ENCODE measurements at regions not wholly inside any gene's neighbourhood (a gene's known extent, or its start where the extent isn't known, plus 50 kb on each side); places are given as distances from the start of the nearest gene placed in this dataset.
"Not testable (repeated sequence)": the region's sequence is repeated elsewhere in the genome, so short reads cannot be mapped to it uniquely, and the experiment has no call there.

DNA sequence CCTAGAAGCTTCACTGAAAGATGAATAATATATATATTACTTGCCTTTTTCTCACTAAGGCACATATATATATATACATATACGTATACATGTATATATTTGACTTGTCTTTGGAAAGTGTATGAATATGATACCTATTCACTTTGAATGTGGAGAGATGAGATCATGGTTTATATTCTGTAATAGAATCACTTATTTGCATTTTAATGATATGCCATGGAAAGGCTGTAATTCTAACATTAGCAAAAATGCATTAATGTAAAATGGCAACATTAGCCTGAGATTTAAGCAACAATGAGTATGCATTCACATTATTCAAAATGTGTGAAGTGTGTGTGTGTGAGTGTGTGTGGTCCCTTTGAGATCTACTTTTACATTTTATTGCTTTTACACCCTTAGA, 54.5 kb upstream of the PRKD1 start:
- WGBS, 2 donors, result 94 to 96% methylated on average over 1 of the region's 1 CpG
- H3K9me3 ChIP-seq (ENCODE audit: control insufficient read depth, low read length), result no peaks in the 10 kb centered on the region
- no peaks in the 10 kb centered on the region for H3K36me3 ChIP-seq (ENCODE audit: control insufficient read depth in 1 of 2, insufficient read depth in 2 of 2, low read length in 1 of 2)
- no peaks in the 10 kb centered on the region for H3K27me3 ChIP-seq (ENCODE audit: control insufficient read depth in 1 of 2, insufficient read depth in 2 of 2, low read length in 1 of 2)
- H3K4me1 ChIP-seq (ENCODE audit: control insufficient read depth in 1 of 2, insufficient read depth in 2 of 2, low read length in 2 of 2), result no peaks in the 10 kb centered on the region
- intact Hi-C loops (cut with DNase I), result no loop called here
- no peak overlapping the region for H3K27ac ChIP-seq (ENCODE audit: low read depth in 1 of 2, low read length in 2 of 2)
- no peak overlapping the region for H3K4me3 ChIP-seq (ENCODE audit: low read length in 2 of 2)
- no peak for DNase-seq
- ATAC-seq (ENCODE audit: low FRiP score), result no peak

DNA sequence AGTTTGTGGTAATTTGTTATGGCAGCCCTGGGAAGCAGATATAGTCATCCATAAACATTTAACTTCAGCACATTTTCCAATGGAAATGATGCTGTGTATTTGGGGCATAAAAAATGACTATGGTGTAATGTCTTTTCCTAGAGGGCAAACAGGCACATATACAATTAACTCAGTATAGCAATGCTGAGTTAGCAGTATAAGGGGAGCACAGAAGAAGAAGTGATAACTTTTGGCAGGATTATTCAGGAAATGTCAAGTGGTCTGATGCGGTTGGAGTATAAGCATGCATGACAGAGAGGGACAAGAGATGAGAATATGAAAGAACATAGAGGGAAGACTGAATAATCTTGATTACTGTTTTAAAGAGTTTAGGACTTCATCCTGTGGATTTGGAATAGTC, 55.3 kb upstream of the PRKD1 start:
- Histone ChIP-seq H3K36me3 (ENCODE audit: control insufficient read depth in 1 of 2, insufficient read depth in 2 of 2, low read length in 1 of 2) (no peaks in the 10 kb centered on the region), H3K27me3 (ENCODE audit: control insufficient read depth in 1 of 2, insufficient read depth in 2 of 2, low read length in 1 of 2) (no peaks in the 10 kb centered on the region), H3K4me1 (ENCODE audit: control insufficient read depth in 1 of 2, insufficient read depth in 2 of 2, low read length in 2 of 2) (no peaks in the 10 kb centered on the region), H3K27ac (ENCODE audit: low read depth in 1 of 2, low read length in 2 of 2) (peak overlapping the region in 1 of 2 donors; percentile 43), H3K4me3 (ENCODE audit: low read length in 2 of 2) (no peak overlapping the region), H3K9me3 (ENCODE audit: control insufficient read depth, low read length) (no peaks in the 10 kb centered on the region)
- ATAC-seq (ENCODE audit: low FRiP score), result no peak
- DNase-seq, result no peak
- intact Hi-C loops (cut with DNase I), result no loop called here
- 39 to 69% methylated on average over 1 of the region's 1 CpG for WGBS, 2 donors

DNA sequence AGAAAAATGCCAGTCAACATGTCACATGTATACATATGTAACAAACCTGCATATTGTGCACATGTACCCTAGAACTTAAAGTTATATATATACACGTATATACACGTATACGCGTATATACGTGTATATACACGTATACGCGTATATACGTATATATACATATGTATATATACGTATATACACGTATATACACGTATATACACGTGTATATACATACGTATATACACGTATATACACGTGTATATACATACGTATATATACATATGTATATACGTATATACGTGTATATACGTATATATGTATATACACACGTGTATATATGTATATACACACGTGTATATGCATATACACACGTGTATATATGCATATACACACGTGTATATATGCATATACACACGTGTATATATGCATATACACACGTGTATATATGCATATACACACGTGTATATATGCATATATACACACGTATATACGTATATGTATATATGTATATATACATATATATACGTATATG, 62.8 kb upstream of the PRKD1 start:
- H3K36me3 ChIP-seq (ENCODE audit: control insufficient read depth in 1 of 2, insufficient read depth in 2 of 2, low read length in 1 of 2); H3K27me3 ChIP-seq (ENCODE audit: control insufficient read depth in 1 of 2, insufficient read depth in 2 of 2, low read length in 1 of 2); DNase-seq; intact Hi-C loops (cut with DNase I); ATAC-seq (ENCODE audit: low FRiP score); H3K9me3 ChIP-seq (ENCODE audit: control insufficient read depth, low read length); H3K4me1 ChIP-seq (ENCODE audit: control insufficient read depth in 1 of 2, insufficient read depth in 2 of 2, low read length in 2 of 2); H3K27ac ChIP-seq (ENCODE audit: low read depth in 1 of 2, low read length in 2 of 2); H3K4me3 ChIP-seq (ENCODE audit: low read length in 2 of 2): not testable (repeated sequence)
- WGBS, 2 donors, result 80 to 85% methylated on average over 30 of the region's 30 CpGs

DNA sequence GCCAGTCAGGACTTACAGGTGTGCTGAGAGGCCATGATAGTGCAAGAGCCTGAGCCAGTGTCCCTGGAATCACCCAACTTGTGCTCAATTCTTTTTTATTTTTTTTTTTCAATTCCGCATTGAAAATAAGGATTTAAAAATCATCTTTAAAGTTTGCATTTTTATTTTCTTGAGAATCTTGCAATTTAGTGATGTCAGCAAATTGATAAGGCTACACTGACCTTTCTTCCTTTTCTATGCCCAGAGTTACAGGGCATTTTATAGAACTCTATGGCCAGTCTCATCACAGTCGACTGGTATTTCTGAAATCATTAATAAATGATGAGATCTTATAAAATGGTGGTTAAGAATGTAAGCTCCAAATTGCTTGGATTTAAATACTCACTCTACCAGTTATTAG, 63.3 kb upstream of the PRKD1 start:
- no peak for DNase-seq
- intact Hi-C loops (cut with DNase I), result no loop called here
- Histone ChIP-seq H3K27ac (ENCODE audit: low read depth in 1 of 2, low read length in 2 of 2) (no peak overlapping the region), H3K4me3 (ENCODE audit: low read length in 2 of 2) (no peak overlapping the region), H3K27me3 (ENCODE audit: control insufficient read depth in 1 of 2, insufficient read depth in 2 of 2, low read length in 1 of 2) (no peaks in the 10 kb centered on the region), H3K9me3 (ENCODE audit: control insufficient read depth, low read length) (no peaks in the 10 kb centered on the region), H3K36me3 (ENCODE audit: control insufficient read depth in 1 of 2, insufficient read depth in 2 of 2, low read length in 1 of 2) (no peaks in the 10 kb centered on the region), H3K4me1 (ENCODE audit: control insufficient read depth in 1 of 2, insufficient read depth in 2 of 2, low read length in 2 of 2) (no peaks in the 10 kb centered on the region)
- 97 to 98% methylated on average over 2 of the region's 2 CpGs for WGBS, 2 donors
- no peak for ATAC-seq (ENCODE audit: low FRiP score)

DNA sequence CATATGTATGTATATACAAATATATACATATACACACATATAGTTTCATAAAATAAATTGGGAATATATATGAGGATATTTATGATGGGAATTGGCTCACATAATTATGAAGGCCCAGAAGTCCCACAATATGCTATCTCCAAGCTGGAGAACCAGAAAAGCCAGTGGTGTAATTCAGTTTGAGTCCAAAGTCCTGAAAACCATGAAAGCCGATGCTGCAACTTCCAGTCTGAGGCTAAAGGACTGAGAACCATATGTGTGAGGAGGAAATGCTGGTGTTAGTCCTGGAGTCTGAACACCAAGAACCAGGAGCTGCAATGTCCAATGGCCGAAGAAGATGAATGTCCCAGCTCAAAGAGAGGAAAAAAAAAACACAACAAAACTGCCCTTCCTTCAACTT, 65.5 kb upstream of the PRKD1 start:
- no peaks in the 10 kb centered on the region for H3K4me1 ChIP-seq (ENCODE audit: control insufficient read depth in 1 of 2, insufficient read depth in 2 of 2, low read length in 2 of 2)
- no peaks in the 10 kb centered on the region for H3K9me3 ChIP-seq (ENCODE audit: control insufficient read depth, low read length)
- H3K4me3 ChIP-seq (ENCODE audit: low read length in 2 of 2), result no peak overlapping the region
- no peaks in the 10 kb centered on the region for H3K36me3 ChIP-seq (ENCODE audit: control insufficient read depth in 1 of 2, insufficient read depth in 2 of 2, low read length in 1 of 2)
- H3K27me3 ChIP-seq (ENCODE audit: control insufficient read depth in 1 of 2, insufficient read depth in 2 of 2, low read length in 1 of 2), result no peaks in the 10 kb centered on the region
- DNase-seq, result no peak
- no peak overlapping the region for H3K27ac ChIP-seq (ENCODE audit: low read depth in 1 of 2, low read length in 2 of 2)
- ATAC-seq (ENCODE audit: low FRiP score), result no peak
- intact Hi-C loops (cut with DNase I), result no loop called here
- WGBS, 2 donors, result 84 to 94% methylated on average over 2 of the region's 2 CpGs

DNA sequence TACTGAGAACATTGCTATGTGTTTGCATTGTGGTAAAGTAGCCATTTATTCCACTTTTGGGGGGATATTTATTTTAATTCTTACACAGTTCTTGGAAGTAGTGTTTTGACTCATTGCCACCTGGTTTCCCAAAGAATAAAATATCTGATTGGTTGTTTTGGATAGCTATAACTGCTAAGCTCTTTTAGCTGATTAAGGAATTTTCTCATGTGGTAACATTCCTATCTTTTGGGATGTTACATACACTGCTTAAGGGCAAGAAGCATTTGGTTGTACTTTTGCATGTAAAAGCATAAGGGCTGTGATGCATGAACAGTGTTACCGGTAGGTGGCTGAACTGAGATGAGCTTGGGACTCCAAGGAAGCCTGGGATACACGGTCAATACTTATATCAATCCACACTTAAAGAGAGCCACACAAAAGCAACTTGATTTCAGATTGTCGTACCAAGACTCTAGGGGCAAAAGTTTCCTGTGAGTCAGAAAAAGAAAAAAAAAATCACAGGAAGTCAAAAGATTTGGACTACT, 71.4 kb upstream of the PRKD1 start:
- no peaks in the 10 kb centered on the region for H3K36me3 ChIP-seq (ENCODE audit: control insufficient read depth in 1 of 2, insufficient read depth in 2 of 2, low read length in 1 of 2)
- intact Hi-C loops (cut with DNase I), result no loop called here
- no peaks in the 10 kb centered on the region for H3K27me3 ChIP-seq (ENCODE audit: control insufficient read depth in 1 of 2, insufficient read depth in 2 of 2, low read length in 1 of 2)
- DNase-seq, result no peak
- H3K4me3 ChIP-seq (ENCODE audit: low read length in 2 of 2), result no peak overlapping the region
- no peak overlapping the region for H3K27ac ChIP-seq (ENCODE audit: low read depth in 1 of 2, low read length in 2 of 2)
- no peak for ATAC-seq (ENCODE audit: low FRiP score)
- no peaks in the 10 kb centered on the region for H3K4me1 ChIP-seq (ENCODE audit: control insufficient read depth in 1 of 2, insufficient read depth in 2 of 2, low read length in 2 of 2)
- WGBS, 2 donors, result 58 to 74% methylated on average over 3 of the region's 3 CpGs
- H3K9me3 ChIP-seq (ENCODE audit: control insufficient read depth, low read length), result no peaks in the 10 kb centered on the region

DNA sequence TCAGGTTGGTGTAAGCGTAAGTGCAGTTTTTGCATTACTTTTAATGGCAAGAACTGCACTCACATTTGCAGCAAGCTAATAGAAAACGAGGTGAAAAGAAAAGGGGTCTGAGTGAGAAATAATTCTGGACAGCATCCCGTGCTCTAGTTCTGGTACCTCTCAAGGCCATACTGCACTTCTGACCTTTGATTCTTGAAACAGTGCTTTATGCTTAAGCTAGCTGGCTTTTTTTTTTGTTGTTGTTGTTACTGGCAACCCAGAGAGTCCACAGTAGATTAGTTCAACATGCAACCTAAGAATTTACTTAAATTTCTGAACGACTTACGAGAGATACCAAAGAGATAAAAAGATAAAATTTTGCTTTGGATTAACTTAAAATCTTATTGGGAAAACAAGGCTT, 75.2 kb upstream of the PRKD1 start:
- intact Hi-C loops (cut with DNase I), result loop anchor here in 1 of 2 donors (5.0 to 10.0 kb wide), 2 partner anchors 212 to 456 kb away; no protein-coding TSS in a partner anchor
- DNase-seq, result no peak
- no peak for ATAC-seq (ENCODE audit: low FRiP score)

DNA sequence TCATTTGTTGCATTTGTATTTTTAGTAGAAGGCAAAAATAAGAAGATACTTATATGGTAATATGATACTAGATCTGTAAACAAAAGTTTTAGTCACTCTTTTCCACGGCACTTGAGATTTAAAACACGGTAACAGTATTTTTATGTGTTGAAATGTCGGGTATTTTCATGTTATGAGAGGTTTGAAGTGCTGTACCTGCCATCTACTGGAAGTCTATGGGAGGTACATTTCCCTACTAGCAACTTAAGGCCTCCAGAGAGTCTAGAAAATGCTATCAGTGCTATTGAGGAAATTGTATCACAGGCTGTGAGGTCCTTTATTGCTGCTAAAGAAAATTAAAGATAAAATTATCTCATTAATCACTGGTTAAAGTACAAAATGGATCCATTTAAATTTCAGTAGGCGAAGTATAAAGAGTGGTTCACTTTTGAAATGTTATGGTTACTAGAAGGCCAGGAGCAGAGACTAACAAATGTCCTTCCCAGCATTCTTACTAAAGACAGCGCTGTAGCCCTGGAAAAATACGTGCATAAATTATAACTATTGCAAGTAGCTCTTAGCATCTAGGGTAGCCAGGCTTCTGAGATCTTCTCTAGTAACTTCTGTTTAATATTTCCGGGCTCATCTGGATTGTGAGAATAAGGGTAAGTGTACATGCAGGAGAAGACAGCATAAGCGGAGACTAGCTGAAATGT, 77.6 kb upstream of the PRKD1 start:
- Histone ChIP-seq H3K9me3 (ENCODE audit: control insufficient read depth, low read length) (no peaks in the 10 kb centered on the region), H3K27me3 (ENCODE audit: control insufficient read depth in 1 of 2, insufficient read depth in 2 of 2, low read length in 1 of 2) (no peaks in the 10 kb centered on the region), H3K36me3 (ENCODE audit: control insufficient read depth in 1 of 2, insufficient read depth in 2 of 2, low read length in 1 of 2) (no peaks in the 10 kb centered on the region), H3K27ac (ENCODE audit: low read depth in 1 of 2, low read length in 2 of 2) (no peak overlapping the region), H3K4me3 (ENCODE audit: low read length in 2 of 2) (no peak overlapping the region), H3K4me1 (ENCODE audit: control insufficient read depth in 1 of 2, insufficient read depth in 2 of 2, low read length in 2 of 2) (no peaks in the 10 kb centered on the region)
- intact Hi-C loops (cut with DNase I), result loop anchor here (2.0 to 10.0 kb wide), 3 partner anchors 207 to 456 kb away; no protein-coding TSS in a partner anchor
- WGBS, 2 donors, result 42 to 43% methylated on average over 8 of the region's 8 CpGs
- ATAC-seq (ENCODE audit: low FRiP score), result peak; percentile 72
- DNase-seq, result no peak

More for the DNA sequence above, 75.2 kb upstream of the PRKD1 start:
- Histone ChIP-seq H3K36me3 (ENCODE audit: control insufficient read depth in 1 of 2, insufficient read depth in 2 of 2, low read length in 1 of 2) (no peaks in the 10 kb centered on the region), H3K4me3 (ENCODE audit: low read length in 2 of 2) (no peak overlapping the region), H3K27ac (ENCODE audit: low read depth in 1 of 2, low read length in 2 of 2) (no peak overlapping the region), H3K9me3 (ENCODE audit: control insufficient read depth, low read length) (no peaks in the 10 kb centered on the region), H3K4me1 (ENCODE audit: control insufficient read depth in 1 of 2, insufficient read depth in 2 of 2, low read length in 2 of 2) (no peaks in the 10 kb centered on the region), H3K27me3 (ENCODE audit: control insufficient read depth in 1 of 2, insufficient read depth in 2 of 2, low read length in 1 of 2) (no peaks in the 10 kb centered on the region)
- 66 to 67% methylated on average over 5 of the region's 5 CpGs for WGBS, 2 donors

DNA sequence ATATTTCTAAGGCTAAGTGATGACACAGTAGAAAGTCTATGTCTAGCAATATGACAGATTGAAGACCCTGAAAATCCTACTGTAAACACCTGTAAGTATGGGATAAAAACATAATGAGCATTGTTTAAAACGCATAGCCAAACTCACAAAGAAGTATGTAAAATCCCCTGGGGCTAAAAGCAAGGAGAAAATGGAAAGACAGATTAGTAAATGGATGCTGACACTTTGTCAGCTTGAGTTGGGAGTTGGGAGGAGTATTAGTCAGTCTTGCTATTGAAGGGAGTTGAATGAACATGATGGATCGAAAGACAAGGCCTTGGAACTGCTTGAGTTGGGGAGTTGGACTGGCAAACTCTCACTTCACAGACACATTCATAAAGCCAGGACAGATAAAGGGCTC, 79.0 kb upstream of the PRKD1 start:
- Histone ChIP-seq H3K4me1 (ENCODE audit: control insufficient read depth in 1 of 2, insufficient read depth in 2 of 2, low read length in 2 of 2) (no peaks in the 10 kb centered on the region), H3K27me3 (ENCODE audit: control insufficient read depth in 1 of 2, insufficient read depth in 2 of 2, low read length in 1 of 2) (no peaks in the 10 kb centered on the region), H3K4me3 (ENCODE audit: low read length in 2 of 2) (no peak overlapping the region), H3K36me3 (ENCODE audit: control insufficient read depth in 1 of 2, insufficient read depth in 2 of 2, low read length in 1 of 2) (no peaks in the 10 kb centered on the region), H3K9me3 (ENCODE audit: control insufficient read depth, low read length) (no peaks in the 10 kb centered on the region), H3K27ac (ENCODE audit: low read depth in 1 of 2, low read length in 2 of 2) (no peak overlapping the region)
- DNase-seq (no peak), ATAC-seq (ENCODE audit: low FRiP score) (no peak)
- intact Hi-C loops (cut with DNase I), result loop anchor here (5.0 to 10.0 kb wide), 2 partner anchors 206 to 208 kb away; no protein-coding TSS in a partner anchor
- WGBS, 2 donors, result 82 to 89% methylated on average over 2 of the region's 2 CpGs

Data from aorta (tissue), 5 donors.